GM21723 (cell line): ENCODE measurements at regions not wholly inside any gene's neighbourhood (a gene's known extent, or its start where the extent isn't known, plus 50 kb on each side); places are given as distances from the start of the nearest gene placed in this dataset.
"Not testable (repeated sequence)": the region's sequence is repeated elsewhere in the genome, so short reads cannot be mapped to it uniquely, and the experiment has no call there.

ENCODE experiments used
- ATAC-seq: cut with Tn5 transposase; IDR thresholded peaks from one replicate; pipeline ENCODE4 v1.9.1; 2021; ENCODE audit warnings: mild to moderate bottlenecking, moderate library complexity; ENCODE audit not compliant: unreplicated experiment

GRCh38 chr2:126952216-126952615 lies 53.5 kb downstream of the TEX51 start:
- ATAC-seq = no peak

- no peak for ATAC-seq
Measured at GRCh38 chr2:126953483-126953882, 54.8 kb downstream of the TEX51 start.

GRCh38 chr2:126954831-126955230 lies 56.1 kb downstream of the TEX51 start:
- no peak for ATAC-seq

GRCh38 chr2:126956773-126957172 lies 58.1 kb downstream of the TEX51 start:
- ATAC-seq = not testable (repeated sequence)

GRCh38 chr2:126963390-126963789 lies 64.7 kb downstream of the TEX51 start:
- ATAC-seq = no peak

- no peak for ATAC-seq
Measured at GRCh38 chr2:126966601-126967000, 67.9 kb downstream of the TEX51 start.

- ATAC-seq = no peak
Measured at GRCh38 chr2:126970583-126970982, 71.9 kb downstream of the TEX51 start.

GRCh38 chr2:126971162-126971480 lies 72.4 kb downstream of the TEX51 start:
- no peak for ATAC-seq

GRCh38 chr2:126971481-126972278 lies 73.0 kb downstream of the TEX51 start:
- ATAC-seq = peak; percentile 94

- ATAC-seq = no peak
Measured at GRCh38 chr2:126972279-126972626, 73.6 kb downstream of the TEX51 start.

- ATAC-seq = no peak
Measured at GRCh38 chr2:126973745-126974144, 75.1 kb downstream of the TEX51 start.

GRCh38 chr2:126975671-126976655 lies 77.3 kb downstream of the TEX51 start:
- ATAC-seq = no peak

- no peak for ATAC-seq
Measured at GRCh38 chr2:126976721-126977328, 78.1 kb downstream of the TEX51 start.

- ATAC-seq = no peak
Measured at GRCh38 chr2:126978333-126978732, 79.6 kb downstream of the TEX51 start.

GRCh38 chr2:126979039-126980003 lies 80.6 kb downstream of the TEX51 start:
- no peak for ATAC-seq

- ATAC-seq = no peak
Measured at GRCh38 chr2:126981476-126981875, 82.8 kb downstream of the TEX51 start.

- no peak for ATAC-seq
Measured at GRCh38 chr2:126982935-126983334, 84.2 kb downstream of the TEX51 start.

GRCh38 chr2:126986631-126987187 lies 88.0 kb downstream of the TEX51 start:
- ATAC-seq = no peak

- no peak for ATAC-seq
Measured at GRCh38 chr2:126988482-126988881, 89.8 kb downstream of the TEX51 start.

- ATAC-seq = not testable (repeated sequence)
Measured at GRCh38 chr2:126989064-126989463, 90.4 kb downstream of the TEX51 start.
